ENCODE measurements at regions not wholly inside any gene's neighbourhood (a gene's known extent, or its start where the extent isn't known, plus 50 kb on each side); places are given as distances from the start of the nearest gene placed in this dataset.

DNA sequence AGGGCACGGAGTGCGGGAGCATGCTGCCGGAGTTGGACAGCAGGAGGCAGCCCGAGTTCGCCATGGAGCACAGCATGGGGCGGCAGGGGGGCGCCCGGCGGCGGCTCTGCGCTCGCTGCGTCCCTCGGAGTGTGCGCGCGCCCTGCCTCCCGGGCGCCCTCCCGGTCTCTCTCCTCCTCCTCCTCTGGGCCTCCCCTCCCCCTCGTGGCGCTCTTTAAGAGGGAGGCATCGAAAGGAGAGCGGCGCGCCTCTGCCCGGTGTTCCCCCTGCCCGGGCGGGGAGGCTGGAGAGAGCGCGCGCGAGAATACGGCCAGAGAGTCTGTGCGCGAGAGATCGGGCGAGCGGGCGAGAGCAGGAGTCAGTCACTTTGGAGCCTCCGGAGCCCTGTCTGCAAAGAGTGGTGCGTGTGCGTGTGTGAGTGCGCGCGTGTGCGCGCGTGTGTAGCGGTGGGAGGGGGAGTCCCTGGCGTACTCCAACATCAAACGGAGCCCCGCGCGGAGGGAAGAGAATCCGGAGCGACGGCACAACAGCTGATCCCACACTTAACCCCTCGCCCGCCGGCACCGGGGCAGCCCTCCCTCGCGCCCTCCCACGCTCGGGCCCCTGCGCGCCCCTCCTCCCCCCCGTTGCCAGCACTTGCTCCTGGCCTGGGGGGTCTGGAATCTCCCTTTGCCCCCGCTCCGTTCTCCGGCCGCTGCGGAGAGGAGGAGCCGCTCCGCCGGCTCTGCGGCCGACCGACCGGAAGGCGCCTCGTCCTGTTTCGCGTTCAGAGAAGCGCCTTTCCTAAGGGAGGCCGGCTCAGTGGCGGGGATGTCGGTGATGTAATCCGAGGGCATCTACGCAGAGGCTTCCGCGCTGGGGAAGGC is 108.9 kb downstream of the ENGASE start:
- no peak for DNase-seq

DNA sequence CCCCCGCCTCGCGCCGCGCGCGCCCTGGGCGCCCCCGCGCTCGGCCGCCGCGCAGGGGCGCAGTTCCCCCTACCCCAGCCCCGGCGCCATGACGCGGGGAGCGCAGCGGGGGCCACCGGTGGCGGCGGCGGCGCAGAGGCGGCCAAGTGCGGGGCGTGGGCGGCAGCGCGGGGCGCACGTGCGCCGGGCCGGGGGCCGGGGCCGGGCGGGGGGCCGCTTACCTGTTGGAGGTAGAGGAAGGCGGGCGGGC is 108.3 kb downstream of the ENGASE start:
- no peak for DNase-seq

DNA sequence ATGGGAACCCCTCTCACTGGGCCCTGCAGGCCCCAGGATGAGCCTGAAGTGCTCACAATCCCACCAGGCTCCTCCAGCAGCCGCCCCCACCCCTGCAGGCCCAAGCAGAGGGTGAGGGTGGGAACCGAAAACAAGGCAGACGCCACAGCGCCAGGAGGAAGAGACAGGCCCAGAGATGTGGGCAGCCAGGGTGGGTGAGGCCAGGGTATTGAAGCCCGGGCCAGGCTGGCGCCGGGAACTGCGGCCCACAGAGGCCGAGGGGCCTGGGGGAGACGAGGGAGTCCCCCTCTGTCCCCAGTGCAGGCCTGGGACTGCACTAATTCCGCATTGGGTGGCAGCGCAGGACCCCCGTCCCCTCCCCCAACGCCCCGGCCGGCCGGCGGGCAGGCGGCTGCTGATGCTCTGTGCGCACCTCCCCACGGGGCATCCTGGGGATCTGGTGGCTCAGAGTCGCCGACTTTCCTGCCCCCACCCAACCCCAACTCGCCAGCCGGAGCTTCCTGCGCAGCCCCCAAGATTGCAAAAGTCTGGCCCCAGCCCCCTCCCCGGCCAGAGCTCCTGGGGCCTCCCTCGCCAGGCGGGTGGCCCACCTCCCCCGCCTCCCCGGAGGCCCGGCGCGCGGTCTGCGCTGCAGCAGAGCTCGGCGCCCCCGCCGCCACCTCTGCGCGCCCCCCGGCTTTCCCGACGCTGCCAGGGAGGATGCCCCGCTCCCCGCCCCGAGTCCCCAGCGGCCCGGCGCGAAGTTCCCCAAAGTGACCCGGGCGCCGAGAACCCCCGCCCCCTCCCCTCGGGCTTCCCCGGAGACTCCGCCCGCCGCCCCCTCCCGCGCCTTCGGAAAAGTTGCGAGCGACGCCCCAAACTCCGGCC is 107.8 kb downstream of the ENGASE start:
- no peak for DNase-seq

DNA sequence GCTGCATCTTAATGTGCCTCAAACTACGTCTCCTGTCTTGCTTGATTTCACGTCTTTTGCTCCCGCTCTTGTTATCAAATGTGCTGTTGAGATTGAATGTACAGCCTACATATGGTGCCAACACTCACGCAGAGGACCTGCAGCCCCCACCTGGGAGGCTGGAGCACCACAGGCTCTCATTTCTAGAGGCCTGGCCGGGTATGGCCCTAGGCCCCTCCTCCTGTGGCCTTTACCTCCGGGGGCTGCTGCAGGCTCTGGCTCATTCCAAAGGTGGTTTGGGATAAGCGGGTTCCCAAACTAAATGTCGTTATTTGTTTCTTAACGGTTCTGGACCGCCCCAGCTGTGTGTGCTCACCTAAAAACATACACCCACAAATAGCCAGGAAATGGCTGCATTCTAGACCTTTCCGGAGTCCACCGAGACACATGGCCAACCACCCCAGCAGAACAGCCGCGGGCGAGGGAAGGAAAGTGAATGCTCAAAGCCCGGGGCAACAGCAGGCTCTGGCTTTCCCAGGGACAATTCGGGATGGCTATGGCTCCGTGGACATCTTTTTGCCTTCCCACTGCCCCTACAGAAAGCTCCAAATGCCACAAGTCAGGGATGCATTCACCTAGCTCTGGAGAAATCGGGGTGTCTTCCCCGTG is 105.9 kb downstream of the ENGASE start:
- no peak for DNase-seq

DNA sequence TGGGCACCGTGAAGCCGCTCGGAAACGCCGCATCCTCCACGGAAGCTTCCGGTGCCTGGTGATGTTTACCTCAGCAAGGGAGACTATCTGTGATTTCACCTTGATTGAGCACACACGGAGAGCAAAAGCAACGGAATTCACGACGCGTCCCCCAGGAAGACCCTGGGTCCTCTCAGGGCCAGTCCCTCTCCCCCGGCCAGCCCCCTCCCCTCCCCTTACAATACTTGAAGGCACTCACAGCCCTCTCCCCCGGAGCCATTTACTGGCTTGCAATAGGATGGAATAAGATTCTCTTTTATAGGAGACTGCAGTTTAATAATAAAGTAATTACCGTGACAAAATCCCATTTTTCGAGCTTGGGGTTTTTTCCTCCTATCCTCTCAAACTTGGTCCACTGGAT is 104.7 kb downstream of the ENGASE start:
- DNase-seq = no peak

DNA sequence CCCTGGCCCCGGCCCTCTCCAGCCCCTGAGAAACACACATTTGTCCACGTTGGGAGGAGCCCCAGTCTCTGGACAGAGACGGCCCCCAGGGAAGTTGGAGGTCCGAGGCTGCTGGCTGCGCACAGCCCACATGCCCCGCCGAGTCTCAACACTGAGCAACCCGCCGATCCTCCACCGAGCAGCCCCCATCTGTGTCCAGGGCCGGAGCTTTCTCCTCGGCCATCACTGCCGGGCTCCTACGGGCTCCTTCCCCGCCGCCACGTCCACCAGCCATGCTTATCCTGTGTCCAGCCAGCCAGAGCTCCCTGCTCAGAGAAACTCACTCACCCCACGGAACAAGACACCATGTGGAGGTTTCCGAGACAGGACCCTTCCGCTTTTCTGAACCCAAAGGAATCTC is 103.3 kb downstream of the ENGASE start:
- no peak for DNase-seq

DNA sequence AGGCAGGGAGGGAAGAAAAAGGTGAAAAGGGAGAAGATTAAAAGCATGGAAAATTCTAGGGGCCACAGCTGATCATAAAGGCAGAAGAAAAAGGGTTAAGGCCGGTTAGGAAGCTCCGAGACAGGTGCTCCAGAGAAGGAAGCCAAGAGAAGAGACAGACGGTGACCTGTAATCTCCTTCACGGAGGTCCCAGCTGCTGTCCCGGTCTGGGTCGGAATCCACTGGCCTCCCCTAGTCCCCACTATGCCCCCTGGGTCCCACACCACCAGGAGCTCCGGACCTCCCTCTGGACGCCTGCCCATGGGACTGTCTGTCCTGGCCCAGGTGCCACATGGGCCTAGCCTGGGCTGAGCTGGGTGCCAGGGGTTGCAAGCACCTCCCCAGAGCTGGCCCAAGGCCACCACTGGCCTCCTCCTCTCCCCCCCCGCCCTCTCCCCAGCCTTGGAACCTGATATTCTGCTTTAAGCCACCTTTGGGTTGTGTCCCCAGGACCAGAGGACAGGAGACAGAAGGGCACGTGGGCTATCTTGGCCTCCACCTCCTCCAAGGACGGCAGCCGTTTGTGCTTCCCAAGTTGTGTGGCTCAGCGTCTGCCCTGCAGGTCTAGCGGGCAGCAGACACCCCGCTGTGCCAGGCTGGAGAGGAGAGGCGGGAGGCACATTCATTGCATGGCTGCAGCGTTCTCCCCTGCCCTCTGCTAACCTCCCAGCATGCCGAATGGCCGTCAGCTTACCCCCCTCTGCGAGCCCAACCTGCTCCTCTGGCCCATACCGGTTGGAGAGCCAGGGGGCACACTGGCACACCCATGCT is 102.4 kb downstream of the ENGASE start:
- no peak for DNase-seq

DNA sequence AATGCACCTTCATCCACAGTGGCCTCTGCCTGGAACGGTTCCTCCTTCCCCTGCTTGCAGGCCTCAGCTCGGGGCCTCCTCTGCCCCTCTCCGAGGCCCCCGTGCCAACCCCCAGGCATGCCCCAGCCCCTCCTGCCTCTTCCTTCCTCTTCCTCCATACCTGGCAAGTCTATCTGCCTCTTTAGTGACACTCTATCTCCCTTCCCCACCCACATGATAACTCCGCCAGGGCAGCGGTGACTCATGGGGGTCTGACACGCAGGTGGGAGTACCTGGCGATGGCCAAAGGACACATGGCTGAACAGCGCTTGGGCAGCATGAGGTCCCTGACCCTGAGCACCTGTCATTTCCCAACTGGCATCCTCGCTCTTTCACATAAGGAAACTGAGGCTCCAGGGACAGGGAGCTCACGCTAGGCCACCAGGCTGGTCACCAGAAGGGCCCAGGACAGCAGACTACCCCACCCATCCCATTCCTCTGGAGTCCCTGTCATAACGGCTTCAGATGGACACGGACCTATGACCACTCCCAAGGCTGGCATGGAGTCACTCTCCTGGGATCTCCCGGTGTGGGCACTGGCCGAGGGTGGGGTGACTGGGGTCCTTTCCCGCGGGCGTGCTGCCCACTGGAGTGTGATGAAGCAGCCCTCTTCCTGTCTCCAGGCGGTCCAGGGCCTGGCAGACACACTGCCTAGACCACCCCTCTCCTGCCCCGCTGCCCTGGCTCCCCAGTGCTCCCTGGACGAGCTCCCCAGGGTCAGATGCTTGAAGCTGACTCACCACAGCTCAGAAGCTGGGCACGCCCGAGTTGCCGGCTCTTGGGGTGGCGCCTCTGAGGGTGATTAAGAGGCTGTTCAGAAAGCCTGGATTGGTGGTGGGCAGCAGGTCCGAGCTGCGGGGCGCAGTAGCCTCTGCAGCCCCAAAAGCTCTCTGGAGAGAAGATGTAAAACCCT is 100.6 kb downstream of the ENGASE start:
- DNase-seq = no peak

DNA sequence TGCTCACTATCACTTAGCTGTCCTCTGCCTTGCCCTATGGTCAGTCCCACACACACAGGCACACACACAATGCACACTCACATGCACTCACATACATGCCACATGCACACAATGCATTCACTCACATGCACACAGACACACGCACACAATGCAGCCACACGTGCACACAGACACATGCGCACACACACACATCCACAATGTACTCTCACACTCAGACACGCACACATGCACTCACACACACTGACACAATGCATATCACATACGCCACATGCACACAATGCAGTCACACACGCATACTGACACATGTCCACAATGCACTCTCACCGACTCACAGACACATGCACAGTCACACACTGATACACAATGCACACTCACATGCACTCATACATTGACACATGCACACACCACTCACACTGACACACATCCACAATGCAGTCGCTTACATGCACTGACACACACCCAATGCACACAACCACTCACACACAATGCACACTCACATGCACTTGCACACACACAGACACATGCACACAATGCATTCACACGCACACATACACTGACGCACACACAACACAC is 99.7 kb downstream of the ENGASE start:
- no peak for DNase-seq

DNA sequence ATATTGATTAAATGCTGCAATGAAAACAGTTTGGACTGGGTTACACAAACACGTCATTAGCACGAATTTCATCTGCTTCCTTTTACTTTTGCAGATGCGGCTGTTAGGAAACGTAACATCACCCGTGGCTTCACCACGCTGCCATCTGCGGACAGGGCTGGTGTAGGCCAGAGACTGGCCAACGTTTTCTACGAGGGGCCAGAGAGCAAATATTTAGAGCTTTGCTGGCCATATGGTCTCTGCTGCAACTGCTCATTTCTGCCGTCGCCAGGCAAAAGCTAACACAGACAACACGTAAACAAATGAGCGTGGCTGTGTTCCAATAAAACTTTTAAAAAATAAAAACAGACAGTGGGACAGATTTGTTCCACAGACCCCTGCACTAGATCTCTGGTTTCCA is 96.6 kb downstream of the ENGASE start:
- DNase-seq = no peak

DNA sequence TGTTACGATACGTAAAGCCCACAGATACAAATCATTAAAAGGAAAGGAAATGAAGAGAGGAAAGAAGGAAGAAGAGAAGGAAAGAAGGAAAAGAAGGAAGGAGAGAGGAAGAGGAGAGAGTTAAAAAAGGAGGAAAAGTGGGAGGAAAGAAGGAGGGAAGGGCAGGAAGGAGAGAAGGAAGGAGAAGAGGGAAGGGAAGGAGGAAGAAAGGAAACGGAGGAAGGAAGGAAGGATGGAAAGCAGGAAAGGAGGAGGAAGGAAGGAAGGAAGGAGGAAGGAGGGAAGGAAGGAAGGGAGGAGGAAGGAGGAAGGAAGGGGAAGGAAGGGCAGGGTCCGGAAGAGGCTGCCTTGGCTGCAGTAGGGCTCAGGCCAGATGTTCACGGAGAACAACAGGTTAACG is 95.2 kb downstream of the ENGASE start:
- no peak for DNase-seq

DNA sequence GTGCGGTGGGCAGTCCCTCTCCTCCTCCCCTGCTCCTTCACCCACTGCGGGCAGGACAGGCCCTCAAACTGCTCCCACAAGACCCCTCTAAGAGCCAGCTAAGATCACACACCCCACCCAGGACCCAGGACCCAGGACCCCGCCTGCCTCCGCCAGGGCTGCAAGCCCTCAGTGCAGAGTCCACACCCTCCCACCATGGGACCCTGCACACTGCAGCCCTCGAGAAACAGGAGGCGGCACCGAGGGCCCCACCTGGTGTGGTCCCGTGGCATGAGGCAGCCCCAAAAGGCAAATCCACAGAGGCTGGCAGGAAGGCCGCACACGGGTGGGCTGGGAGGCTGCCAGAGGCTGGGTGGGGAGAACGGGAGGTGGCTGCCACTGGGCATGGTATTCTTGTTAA is 94.7 kb downstream of the ENGASE start:
- DNase-seq = no peak

DNA sequence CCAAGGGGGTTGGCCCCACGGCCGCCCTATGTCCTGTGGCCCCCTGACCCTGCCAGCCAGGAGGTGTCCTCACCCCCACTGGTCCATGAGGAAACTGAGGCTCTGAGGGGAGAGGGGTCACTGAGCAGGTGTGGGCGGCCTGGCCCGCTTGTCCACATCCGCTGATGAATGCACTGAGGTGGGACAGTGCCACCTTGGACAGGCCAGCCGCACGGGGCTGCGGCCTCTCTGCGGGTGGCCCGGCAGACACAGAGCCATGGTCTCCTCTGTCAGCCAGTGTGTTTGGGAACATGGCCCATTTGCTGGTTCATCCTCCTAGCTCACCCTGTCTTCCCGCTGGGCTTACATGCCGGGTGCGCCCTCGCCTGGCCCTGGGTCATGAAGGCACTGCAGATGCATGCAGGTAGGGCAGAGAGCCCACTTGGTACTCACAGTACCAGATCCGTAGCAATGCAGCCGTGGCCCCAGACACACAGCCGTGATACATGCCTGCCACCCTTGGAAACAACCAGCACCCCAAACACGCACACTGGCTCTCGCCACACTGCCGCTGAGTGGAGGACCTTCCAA is 93.9 kb downstream of the ENGASE start:
- DNase-seq = no peak

DNA sequence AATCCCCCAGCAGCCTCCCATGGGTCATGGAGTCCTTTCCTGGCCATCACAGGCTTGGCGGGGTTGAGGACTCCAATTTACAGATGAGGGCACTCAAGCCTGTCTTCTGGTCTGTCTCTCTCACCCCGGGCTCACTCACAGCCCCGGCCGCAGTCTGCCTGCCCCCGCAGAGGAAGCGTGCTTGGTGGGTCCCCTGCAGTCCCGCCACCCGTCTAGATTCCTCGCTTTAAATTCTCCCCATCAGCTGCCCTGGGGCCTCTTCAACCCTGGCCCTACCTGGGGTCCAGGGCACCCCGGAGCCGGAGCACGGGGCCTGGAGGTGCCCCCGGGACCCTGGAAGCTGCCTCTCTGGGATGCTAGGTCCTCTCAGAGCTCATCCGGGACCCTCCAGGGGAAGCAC is 92.9 kb downstream of the ENGASE start:
- DNase-seq = no peak

DNA sequence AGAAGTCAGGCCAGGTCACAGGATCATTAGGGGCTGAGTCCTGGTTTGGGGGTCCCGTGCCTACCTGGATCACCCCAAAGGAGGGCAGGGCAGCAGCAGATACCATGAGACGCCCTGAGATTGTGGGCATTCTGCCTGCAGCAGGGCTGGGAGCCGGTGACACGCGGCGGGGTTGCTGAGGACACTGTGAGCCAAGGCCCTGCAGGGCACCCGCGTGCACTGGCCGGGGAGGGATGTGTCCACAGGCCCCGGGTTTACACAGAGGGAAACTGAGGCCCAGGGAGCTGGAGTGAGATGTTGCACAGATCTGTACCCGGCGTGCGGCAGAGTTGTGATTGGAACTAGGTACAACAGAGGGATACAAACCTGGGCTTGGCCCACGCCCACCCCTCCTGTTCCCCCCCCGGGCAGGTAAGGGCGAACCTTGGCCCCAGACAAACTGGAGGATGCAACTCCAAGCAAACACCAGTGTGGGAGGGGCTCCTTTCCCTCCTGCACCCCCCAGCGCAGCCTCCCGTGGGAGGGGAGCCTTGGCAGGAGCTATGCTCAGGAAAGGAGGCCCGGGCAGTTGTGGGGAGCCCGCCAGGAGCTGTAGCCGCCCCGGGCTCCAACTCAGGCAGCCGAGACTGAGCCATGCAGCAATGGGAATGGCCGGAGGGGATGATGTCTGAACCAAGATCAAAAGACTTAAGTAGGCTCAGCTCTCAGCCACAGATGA is 91.3 kb downstream of the ENGASE start:
- no peak for DNase-seq

DNA sequence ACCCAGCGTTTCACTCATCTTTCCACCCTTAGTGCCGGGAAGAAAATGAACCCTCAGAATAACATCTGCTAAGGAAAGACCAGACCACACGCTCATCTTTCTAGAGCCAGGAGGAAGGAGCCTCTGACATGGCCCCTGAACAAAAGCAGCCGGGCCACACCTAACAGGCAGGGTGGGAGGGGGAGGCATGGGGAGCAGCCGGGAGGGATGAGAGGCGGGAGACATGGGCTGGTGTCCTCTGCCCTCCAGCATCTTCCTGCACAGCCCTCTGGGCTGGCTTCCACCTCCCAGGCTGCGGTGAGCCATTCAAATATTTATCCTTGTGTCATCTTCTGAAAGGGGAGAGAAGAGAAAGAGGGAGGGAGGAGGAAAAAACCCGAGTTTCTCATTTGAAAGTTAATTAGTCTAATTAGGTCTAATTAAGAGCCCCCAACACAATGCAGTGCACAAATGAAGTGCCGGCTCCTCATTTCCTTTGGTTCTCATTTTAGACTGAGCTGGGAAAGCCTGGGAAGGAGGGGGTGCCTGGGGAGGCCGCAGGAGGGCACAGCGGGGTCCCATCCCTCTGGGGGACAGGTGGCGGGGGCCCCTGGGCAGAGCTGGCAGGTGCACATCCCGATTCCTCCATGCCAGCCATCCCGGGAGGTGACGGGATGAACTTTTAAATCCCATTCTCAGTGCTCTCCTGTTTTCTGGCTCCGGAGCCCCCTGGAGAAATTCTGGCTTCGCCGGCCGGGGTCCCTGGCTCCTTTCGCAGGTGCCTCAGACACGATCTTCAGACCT is 90.5 kb downstream of the ENGASE start:
- no peak for DNase-seq

DNA sequence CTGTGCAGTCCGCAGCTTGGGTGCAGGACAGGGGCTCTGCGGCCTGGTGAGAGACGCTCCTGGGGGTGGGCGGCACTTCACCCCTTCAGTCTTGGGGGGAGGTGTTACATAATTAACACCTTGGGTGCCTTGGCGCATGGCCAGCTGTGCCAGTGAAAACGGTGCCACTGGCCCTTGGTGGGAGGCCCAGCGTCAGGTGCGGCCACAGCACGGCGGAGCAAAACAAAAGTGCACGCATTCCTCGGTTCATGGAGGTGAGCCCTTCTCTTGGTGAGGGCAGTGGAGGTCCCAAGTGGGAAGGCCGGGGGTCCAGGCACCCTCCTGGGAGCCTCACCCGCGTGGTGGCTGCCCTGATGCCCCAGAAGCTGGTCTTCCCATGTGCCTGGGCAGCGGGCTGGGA is 89.8 kb downstream of the ENGASE start:
- no peak for DNase-seq

DNA sequence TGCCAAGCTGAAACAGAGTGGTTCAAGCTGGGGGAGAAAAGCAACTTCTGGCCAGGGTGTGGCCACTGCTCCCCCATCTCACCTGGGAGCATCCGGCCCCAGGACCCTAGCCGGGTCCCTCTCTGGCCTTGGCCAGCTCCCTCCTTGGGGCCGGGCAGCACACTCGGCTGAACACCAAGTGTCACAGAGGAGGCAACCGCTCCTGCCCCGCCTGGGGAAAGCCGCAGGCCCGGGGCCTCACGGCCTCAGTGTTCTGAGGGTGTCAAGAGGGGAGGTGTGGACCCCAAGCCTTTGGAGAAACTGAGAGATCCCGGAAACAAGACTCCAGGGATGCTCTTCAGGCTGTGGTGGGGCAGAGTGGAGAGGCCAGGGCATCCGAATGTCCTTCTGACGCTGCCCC is 88.4 kb downstream of the ENGASE start:
- no peak for DNase-seq
